NCI-H2227 (cell line): ENCODE measurements at regions not wholly inside any gene's neighbourhood (a gene's known extent, or its start where the extent isn't known, plus 50 kb on each side); places are given as distances from the start of the nearest gene placed in this dataset.
"Not testable (repeated sequence)": the region's sequence is repeated elsewhere in the genome, so short reads cannot be mapped to it uniquely, and the experiment has no call there.

Source experiments
- DNase-seq: peaks from one replicate; lab custom pipeline; 2025; ENCODE audit not compliant: unreplicated experiment; lab: John Stamatoyannopoulos, UW

GRCh38 chr5:25764733-25765132 lies 1120.0 kb upstream of the CDH10 start:
- DNase-seq = no peak

- no peak for DNase-seq
Measured at GRCh38 chr5:25763781-25764180, 1119.0 kb upstream of the CDH10 start.

- DNase-seq = no peak
Measured at GRCh38 chr5:25754895-25755294, 1110.1 kb upstream of the CDH10 start.

- DNase-seq = no peak
Measured at GRCh38 chr5:25744908-25745307, 1100.1 kb upstream of the CDH10 start.

DNA sequence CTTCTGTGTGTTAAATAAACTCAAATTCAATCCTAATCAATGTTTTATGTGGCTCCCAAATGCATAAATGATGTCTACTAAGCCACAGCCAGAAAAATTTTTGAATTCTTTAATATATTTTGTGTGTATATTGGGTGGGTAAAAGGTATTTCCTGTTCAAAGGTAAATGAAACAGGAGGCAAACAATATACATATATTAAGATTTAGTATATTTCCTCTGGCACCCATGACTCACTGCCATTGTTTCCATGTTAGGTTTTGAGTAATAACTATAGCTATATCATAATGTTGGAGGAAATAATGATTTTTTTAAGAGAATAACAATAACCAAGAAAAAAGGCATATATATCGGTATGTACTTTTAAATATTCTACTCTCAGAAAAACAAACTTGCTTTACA lies 1071.9 kb upstream of the CDH10 start:
- no peak for DNase-seq

DNA sequence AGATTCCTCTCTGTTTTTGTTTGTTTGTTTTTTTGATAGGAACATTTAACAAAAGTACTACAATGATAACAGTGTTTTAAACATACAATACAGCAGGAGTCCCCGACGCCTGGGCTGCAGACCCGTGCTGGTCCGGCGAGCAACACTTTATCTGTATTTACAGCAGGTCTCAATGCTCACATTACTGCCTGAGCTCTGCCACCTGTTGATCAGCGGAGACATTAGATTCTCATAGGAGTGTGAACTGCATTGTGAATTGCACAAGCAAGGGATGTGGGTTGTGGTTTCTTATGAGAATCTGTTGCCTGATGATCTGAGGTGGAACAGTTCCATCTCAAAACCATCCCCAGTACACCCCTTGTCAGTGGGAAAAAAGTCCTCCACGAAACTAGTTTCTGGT lies 1068.5 kb upstream of the CDH10 start:
- DNase-seq = no peak

- DNase-seq = no peak
Measured at GRCh38 chr5:25707093-25707492, 1062.3 kb upstream of the CDH10 start.

DNA sequence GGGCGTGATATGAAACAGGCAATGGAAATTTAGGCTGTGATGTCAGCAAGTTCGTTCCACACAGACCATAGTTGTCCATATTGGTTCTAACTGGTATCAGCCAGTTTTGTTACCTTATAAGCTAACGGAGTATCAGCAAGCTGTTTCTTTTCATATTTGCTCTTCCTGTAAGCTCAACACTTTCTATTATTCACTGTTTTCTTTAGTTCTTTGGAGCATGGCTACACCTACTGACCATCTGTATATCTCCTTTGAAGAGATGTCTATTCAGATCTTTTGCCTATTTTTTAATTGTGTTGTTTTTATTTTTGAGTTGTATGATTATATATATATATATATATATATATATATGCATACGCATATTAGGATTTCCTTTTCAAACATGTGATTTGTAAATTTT lies 1057.2 kb upstream of the CDH10 start:
- no peak for DNase-seq

GRCh38 chr5:25694801-25695200 lies 1050.0 kb upstream of the CDH10 start:
- no peak for DNase-seq

- no peak for DNase-seq
Measured at GRCh38 chr5:25688156-25688555, 1043.4 kb upstream of the CDH10 start.

DNA sequence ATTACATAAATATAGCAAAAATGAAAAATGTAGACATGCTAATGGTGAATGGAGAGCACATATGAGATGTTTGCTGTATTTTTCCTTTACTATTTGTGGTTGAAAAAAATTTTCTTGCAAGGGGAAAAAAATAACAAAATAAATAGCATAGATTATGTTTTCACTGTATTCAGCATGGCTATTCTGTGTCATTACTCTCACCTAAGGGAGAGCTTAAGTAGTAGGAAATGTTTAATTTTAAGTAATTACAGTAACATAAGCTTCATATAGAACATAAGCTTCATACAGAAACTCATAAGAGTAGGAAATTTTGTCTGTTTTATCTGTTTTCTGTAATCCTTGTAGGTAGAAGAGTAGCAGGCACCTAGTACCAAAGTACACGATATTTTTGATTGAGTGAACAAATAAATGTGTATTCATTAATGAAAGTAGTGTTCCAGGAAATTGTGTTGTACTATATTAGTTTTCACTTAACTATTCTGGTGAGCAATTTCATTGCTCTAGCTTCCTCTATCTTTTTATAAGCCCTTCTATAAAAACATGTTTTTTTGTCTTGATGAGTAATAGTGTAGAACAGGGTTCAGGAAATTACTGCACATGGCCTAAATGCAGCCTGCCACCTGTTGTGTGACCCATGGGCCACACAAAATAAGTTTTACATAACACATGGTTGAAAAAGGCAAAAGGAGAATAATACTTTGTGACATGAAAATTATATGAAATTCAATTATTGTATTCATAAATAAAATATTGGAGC lies 1025.0 kb upstream of the CDH10 start:
- no peak for DNase-seq

GRCh38 chr5:25662610-25663009 lies 1017.8 kb upstream of the CDH10 start:
- no peak for DNase-seq

- not testable (repeated sequence) for DNase-seq
Measured at GRCh38 chr5:25650316-25650715, 1005.5 kb upstream of the CDH10 start.

DNA sequence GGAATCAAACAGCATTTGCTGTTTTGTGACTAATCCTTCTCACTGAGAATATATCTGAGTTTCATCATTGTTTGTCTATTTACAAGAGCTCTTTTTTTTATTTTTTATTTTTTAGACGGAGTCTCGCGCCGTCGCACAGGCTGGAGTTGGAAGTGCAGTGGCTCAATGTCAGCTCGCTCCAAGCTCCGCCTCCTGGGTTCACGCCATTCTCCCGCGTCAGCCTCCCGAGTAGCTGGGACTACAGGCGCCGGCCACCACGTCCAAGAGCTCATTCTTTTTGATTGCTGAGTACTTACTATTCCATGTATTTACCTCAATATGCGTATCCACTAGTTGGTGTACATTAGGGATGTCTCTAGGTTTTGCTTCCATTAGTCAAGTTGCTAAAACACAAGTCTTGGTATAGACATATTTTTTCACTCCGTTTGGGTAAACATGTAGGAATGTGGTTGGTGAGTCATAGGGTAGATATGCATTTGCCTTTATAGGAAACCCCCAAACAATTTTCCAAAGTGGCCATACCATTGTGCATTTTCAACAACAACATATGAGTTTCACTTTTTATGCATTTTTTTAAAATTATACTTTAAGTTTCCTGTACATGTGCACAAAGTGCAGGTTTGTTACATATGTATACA lies 1005.0 kb upstream of the CDH10 start:
- DNase-seq = no peak

- DNase-seq = no peak
Measured at GRCh38 chr5:25646421-25647341, 1001.9 kb upstream of the CDH10 start.

DNA sequence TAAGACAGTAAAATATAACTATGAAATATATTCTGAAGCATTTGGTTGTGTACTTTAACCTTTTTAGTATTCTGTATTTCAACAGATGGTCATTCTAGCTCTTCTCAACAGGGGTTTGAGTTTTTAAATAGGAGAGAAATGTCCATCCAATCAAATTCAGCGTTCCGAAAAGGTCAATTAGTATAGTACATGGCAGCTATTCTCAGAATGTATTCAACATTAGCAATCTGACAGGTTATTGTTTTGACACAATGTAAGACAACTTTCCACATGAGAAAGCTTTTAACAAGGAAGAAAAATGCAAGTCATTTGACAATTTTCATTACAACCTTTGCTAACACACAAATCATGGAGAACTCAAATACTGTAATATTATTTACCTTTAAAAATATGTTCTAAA lies 996.3 kb upstream of the CDH10 start:
- no peak for DNase-seq

DNA sequence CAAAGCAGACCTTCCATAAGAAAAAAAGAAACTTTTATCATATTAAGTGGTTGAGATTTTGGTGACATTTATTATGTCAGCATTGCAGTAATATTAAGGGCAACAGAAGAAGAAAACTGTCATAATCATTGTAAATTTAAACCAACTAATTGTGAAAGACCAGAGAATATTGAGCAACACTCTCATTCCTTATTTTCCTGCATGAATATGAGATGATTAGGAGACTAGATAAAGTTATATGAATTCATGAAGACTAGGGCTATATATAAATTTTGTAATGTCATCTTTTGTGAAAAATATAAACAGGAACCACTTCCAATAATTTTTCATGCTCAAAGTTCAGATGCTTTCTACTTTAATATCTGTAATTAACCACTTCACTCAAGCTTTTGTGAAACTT lies 974.5 kb upstream of the CDH10 start:
- DNase-seq = no peak

DNA sequence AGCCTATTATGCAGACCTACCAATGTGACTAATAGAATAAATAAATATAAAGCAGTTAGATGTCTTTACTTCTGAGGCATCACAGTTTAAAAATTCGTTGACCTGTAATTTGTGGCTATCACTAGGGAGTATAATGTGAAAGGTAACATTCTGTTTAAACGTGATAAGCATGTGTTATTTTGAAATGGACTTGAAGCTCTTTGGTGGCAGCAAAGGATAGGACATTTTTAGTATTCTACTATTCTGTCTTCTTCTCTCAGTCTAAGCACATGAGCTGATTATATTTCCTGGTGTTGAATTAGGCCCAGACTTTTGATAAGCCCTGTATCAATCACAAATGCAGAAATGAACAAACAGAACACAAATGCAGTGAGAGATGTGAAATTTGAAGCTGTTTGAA lies 974.0 kb upstream of the CDH10 start:
- no peak for DNase-seq

- DNase-seq = no peak
Measured at GRCh38 chr5:25614466-25614865, 969.7 kb upstream of the CDH10 start.

GRCh38 chr5:25604681-25605080 lies 959.9 kb upstream of the CDH10 start:
- no peak for DNase-seq

DNA sequence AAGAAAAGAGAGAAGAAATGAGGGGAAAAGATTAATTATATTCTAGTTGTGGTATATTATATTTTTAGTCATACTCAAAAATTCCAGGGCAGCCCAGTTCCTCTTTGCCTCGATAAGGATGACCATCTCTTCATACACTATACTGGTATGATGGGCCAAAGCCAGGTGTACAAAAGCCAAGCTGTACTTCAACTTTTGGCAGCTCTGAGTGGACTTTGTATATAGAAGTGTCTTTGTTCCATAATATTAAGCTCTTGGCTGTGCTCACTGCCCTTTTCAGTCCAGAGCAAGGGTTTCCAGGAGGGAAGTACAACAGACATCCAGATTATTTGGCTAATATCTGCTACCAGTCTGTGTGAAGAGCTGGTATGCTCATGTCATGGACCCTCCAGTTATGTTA lies 934.3 kb upstream of the CDH10 start:
- DNase-seq = no peak

- no peak for DNase-seq
Measured at GRCh38 chr5:25573691-25574090, 928.9 kb upstream of the CDH10 start.
